ENCODE measurements at regions not wholly inside any gene's neighbourhood (a gene's known extent, or its start where the extent isn't known, plus 50 kb on each side); places are given as distances from the start of the nearest gene placed in this dataset.
"Not testable (repeated sequence)": the region's sequence is repeated elsewhere in the genome, so short reads cannot be mapped to it uniquely, and the experiment has no call there.

GRCh38 chr4:165813606-165814005 is 59.4 kb upstream of the TLL1 start:
- DNase-seq (ENCODE audit: low read depth): no peak
- no peak for TF ChIP-seq CTCF (IDR thresholded peaks at IDR 0.05; ENCODE audit: insufficient read depth, low read depth, low read length, missing control alignments)
- H3K4me3 ChIP-seq (ENCODE audit: low read depth, low read length): no peak overlapping the region

GRCh38 chr4:165814256-165815020 is 58.6 kb upstream of the TLL1 start:
- no peak overlapping the region for H3K4me3 ChIP-seq (ENCODE audit: low read depth, low read length)
- no peak for DNase-seq (ENCODE audit: low read depth)
- TF ChIP-seq CTCF (IDR thresholded peaks at IDR 0.05; ENCODE audit: insufficient read depth, low read depth, low read length, missing control alignments): no peak

GRCh38 chr4:165819126-165819525 is 53.9 kb upstream of the TLL1 start:
- DNase-seq (ENCODE audit: low read depth); H3K4me3 ChIP-seq (ENCODE audit: low read depth, low read length): not testable (repeated sequence)

Measured in GM12865 (cell line).